Sigmoid colon (tissue), 6 donors: ENCODE measurements at regions not wholly inside any gene's neighbourhood (a gene's known extent, or its start where the extent isn't known, plus 50 kb on each side); places are given as distances from the start of the nearest gene placed in this dataset.

Experiments used
- DNase-seq: peaks from one replicate; pipeline ENCODE4 v3.0.0-alpha.2; 2019
- H3K27ac ChIP-seq, 4 donors: fragments of 200-600 bp; sonication (generic); one replicate each; pipeline ENCODE4 v1.5.1; 2016 to 2019; ENCODE audit warnings: mild to moderate bottlenecking in 1 of 4
- H3K27me3 ChIP-seq, 3 donors: fragments of 200-600 bp; sonication (generic); one replicate each; pipeline ENCODE4 v1.5.1; 2019; ENCODE audit warnings: mild to moderate bottlenecking in 1 of 3
- H3K36me3 ChIP-seq, 4 donors: fragments of 200-600 bp; sonication (generic); one replicate each; pipeline ENCODE4 v1.5.1; 2016 to 2019
- H3K4me1 ChIP-seq, 4 donors: fragments of 200-600 bp; sonication (generic); one replicate each; pipeline ENCODE4 v1.5.1; 2017 to 2019
- H3K4me3 ChIP-seq, 4 donors: fragments of 200-600 bp; sonication (generic); one replicate each; pipeline ENCODE4 v1.5.1; 2017 to 2019; ENCODE audit warnings: mild to moderate bottlenecking in 2 of 4, moderate library complexity in 1 of 4
- H3K9me3 ChIP-seq, 4 donors: fragments of 200-600 bp in 3 of 4; sonication (generic) in 3 of 4; one replicate each; pipeline versions ENCODE4 v1.5.1 to v1.6.1; 2013 to 2019
- CTCF ChIP-seq, 4 experiments: fragments of 450-650 bp in 3 of 4; fragments of 200-600 bp in 1 of 4; IDR thresholded peaks; one replicate each; pipeline ENCODE4 v1.5.1; 2016 to 2019; ENCODE audit warnings: antibody characterized with exemption in 4 of 4, mild to moderate bottlenecking in 3 of 4, moderate library complexity in 2 of 4
- EP300 ChIP-seq, 4 donors: sonication (generic); formaldehyde crosslinking; IDR thresholded peaks; one replicate each; pipeline ENCODE4 v1.6.1; 2017; ENCODE audit warnings: antibody characterized with exemption in 4 of 4
- POLR2A ChIP-seq, 2 donors: fragments of 450-650 bp; IDR thresholded peaks; one replicate each; pipeline ENCODE4 v1.6.1; 2016; ENCODE audit warnings: antibody characterized with exemption in 2 of 2, mild to moderate bottlenecking in 2 of 2, moderate library complexity in 2 of 2
- POLR2AphosphoS5 ChIP-seq, 4 donors: sonication (generic); formaldehyde crosslinking; IDR thresholded peaks; one replicate each; pipeline ENCODE4 v1.6.1; 2017; ENCODE audit warnings: antibody characterized with exemption in 4 of 4
- WGBS, 2 donors: extraction: QIAGEN DNeasy Blood & Tissue Kit; methylation state at CpG; one replicate each; pipeline ENCODE4 v1.1.7; 2013; 5-methylcytosine and 5-hydroxymethylcytosine counted together
- intact Hi-C: fragments of 100-400 bp; cut with DNase I; formaldehyde crosslinking; loops from one replicate; pipeline ENCODE4 v1.15.1; 2023
- donor health status: healthy with polysubstance abuse.
- donor health status: healthy.

GRCh38 chr1:29438991-29439390, 202.7 kb downstream of the PTPRU start:
- Histone ChIP-seq H3K9me3 (no peaks in the 10 kb centered on the region), H3K36me3 (no peaks in the 10 kb centered on the region), H3K27me3 (peaks cover 0 to 28% (median 2%) of the 10 kb centered on the region in 3 donors), H3K4me1 (no peaks in the 10 kb centered on the region), H3K4me3 (no peak overlapping the region), H3K27ac (no peak overlapping the region)
- intact Hi-C loops, result no loop called here
- no peak for TF ChIP-seq POLR2AphosphoS5 (IDR thresholded peaks at IDR 0.05)
- TF ChIP-seq CTCF (IDR thresholded peaks at IDR 0.05), result no peak
- no peak for TF ChIP-seq POLR2A (IDR thresholded peaks at IDR 0.05)
- TF ChIP-seq EP300 (IDR thresholded peaks at IDR 0.05), result no peak
- no peak for DNase-seq
- 86 to 89% methylated on average over 10 of the region's 10 CpGs for WGBS, 2 donors

DNA sequence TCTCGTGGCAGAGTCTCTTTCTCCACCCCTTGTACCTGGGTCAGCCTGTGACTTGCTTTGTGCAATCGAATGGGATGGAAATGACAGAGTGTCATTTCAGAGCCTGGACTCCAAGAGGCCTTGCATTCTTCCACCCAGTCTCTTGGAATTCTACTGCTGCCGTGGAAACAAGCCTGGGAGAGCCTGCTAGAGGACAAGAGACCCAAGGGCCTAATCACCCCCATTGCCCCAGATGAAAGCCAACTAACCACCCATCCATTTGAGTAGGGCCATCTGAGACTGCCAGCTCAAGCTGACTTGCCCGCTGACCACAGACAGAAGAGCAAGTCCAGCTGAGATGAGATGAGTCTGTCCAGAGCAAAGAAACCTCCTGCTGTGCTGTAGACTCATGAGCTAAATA, 201.6 kb downstream of the PTPRU start:
- Histone ChIP-seq H3K27ac (no peak overlapping the region), H3K9me3 (no peaks in the 10 kb centered on the region), H3K36me3 (no peaks in the 10 kb centered on the region), H3K4me3 (no peak overlapping the region), H3K4me1 (no peaks in the 10 kb centered on the region), H3K27me3 (peaks cover 0 to 18% (median 0%) of the 10 kb centered on the region in 3 donors)
- DNase-seq, result no peak
- intact Hi-C loops, result no loop called here
- 62 to 70% methylated on average over 4 of the region's 4 CpGs for WGBS, 2 donors
- TF ChIP-seq POLR2AphosphoS5 (IDR thresholded peaks at IDR 0.05), result no peak
- no peak for TF ChIP-seq POLR2A (IDR thresholded peaks at IDR 0.05)
- TF ChIP-seq CTCF (IDR thresholded peaks at IDR 0.05), result no peak
- TF ChIP-seq EP300 (IDR thresholded peaks at IDR 0.05), result no peak

GRCh38 chr1:29436181-29436785, 200.0 kb downstream of the PTPRU start:
- no peak for DNase-seq
- Histone ChIP-seq H3K36me3 (no peaks in the 10 kb centered on the region), H3K27ac (no peak overlapping the region), H3K9me3 (peaks cover 0 to under 1% (median 0%) of the 10 kb centered on the region in 4 donors), H3K4me3 (no peak overlapping the region), H3K27me3 (peaks cover 0 to 10% (median 0%) of the 10 kb centered on the region in 3 donors), H3K4me1 (no peaks in the 10 kb centered on the region)
- WGBS, 2 donors, result 65 to 74% methylated on average over 4 of the region's 4 CpGs
- intact Hi-C loops, result no loop called here
- TF ChIP-seq POLR2A (IDR thresholded peaks at IDR 0.05) (no peak), EP300 (IDR thresholded peaks at IDR 0.05) (no peak), CTCF (IDR thresholded peaks at IDR 0.05) (no peak), POLR2AphosphoS5 (IDR thresholded peaks at IDR 0.05) (no peak)

GRCh38 chr1:29433830-29434229, 197.5 kb downstream of the PTPRU start:
- peaks cover 0 to 6% (median 3%) of the 10 kb centered on the region in 4 donors for H3K9me3 ChIP-seq
- peaks cover 0 to 10% (median 0%) of the 10 kb centered on the region in 3 donors for H3K27me3 ChIP-seq
- no peak overlapping the region for H3K27ac ChIP-seq
- intact Hi-C loops, result no loop called here
- WGBS, 2 donors, result 76 to 87% methylated on average over 3 of the region's 3 CpGs
- H3K36me3 ChIP-seq, result no peaks in the 10 kb centered on the region
- H3K4me1 ChIP-seq, result no peaks in the 10 kb centered on the region
- TF ChIP-seq POLR2A (IDR thresholded peaks at IDR 0.05) (no peak), EP300 (IDR thresholded peaks at IDR 0.05) (no peak), CTCF (IDR thresholded peaks at IDR 0.05) (no peak), POLR2AphosphoS5 (IDR thresholded peaks at IDR 0.05) (no peak)
- DNase-seq, result no peak
- H3K4me3 ChIP-seq, result no peak overlapping the region

GRCh38 chr1:29431138-29431537, 194.8 kb downstream of the PTPRU start:
- no peak overlapping the region for H3K27ac ChIP-seq
- H3K27me3 ChIP-seq, result no peaks in the 10 kb centered on the region
- H3K4me3 ChIP-seq, result no peak overlapping the region
- no peaks in the 10 kb centered on the region for H3K4me1 ChIP-seq
- peaks cover 0 to 6% (median 3%) of the 10 kb centered on the region in 4 donors for H3K9me3 ChIP-seq
- 53 to 69% methylated on average over 3 of the region's 3 CpGs for WGBS, 2 donors
- intact Hi-C loops, result no loop called here
- TF ChIP-seq CTCF (IDR thresholded peaks at IDR 0.05), result no peak
- no peak for TF ChIP-seq EP300 (IDR thresholded peaks at IDR 0.05)
- TF ChIP-seq POLR2AphosphoS5 (IDR thresholded peaks at IDR 0.05), result no peak
- TF ChIP-seq POLR2A (IDR thresholded peaks at IDR 0.05), result no peak
- H3K36me3 ChIP-seq, result no peaks in the 10 kb centered on the region
- DNase-seq, result no peak
